Fibroblast of peridontal ligament (primary cell): ENCODE measurements at regions not wholly inside any gene's neighbourhood (a gene's known extent, or its start where the extent isn't known, plus 50 kb on each side); places are given as distances from the start of the nearest gene placed in this dataset.
A peak's percentile ranks its signal among the peaks of the same experiment; 100 is the strongest.
"Not testable (repeated sequence)": the region's sequence is repeated elsewhere in the genome, so short reads cannot be mapped to it uniquely, and the experiment has no call there.

Experiments
- DNase-seq: peaks from one replicate; pipeline ENCODE4 v3.0.0-alpha.2; 2010; ENCODE audit errors: extremely low read depth

- no peak for DNase-seq
Measured at GRCh38 chr10:31686599-31686998, 242.0 kb downstream of the ARHGAP12 start.

- no peak for DNase-seq
Measured at GRCh38 chr10:31683682-31684081, 244.9 kb downstream of the ARHGAP12 start.

- DNase-seq, result peak; percentile 47
Measured at GRCh38 chr10:31679936-31680335, 248.7 kb downstream of the ARHGAP12 start.

- no peak for DNase-seq
Measured at GRCh38 chr10:31678575-31679516, 249.8 kb downstream of the ARHGAP12 start.

- DNase-seq, result no peak
Measured at GRCh38 chr10:31678139-31678536, 250.5 kb downstream of the ARHGAP12 start.

GRCh38 chr10:31677195-31678138 lies 251.2 kb downstream of the ARHGAP12 start:
- no peak for DNase-seq

- no peak for DNase-seq
Measured at GRCh38 chr10:31675726-31676125, 252.9 kb downstream of the ARHGAP12 start.

- no peak for DNase-seq
Measured at GRCh38 chr10:31669357-31669756, 259.3 kb downstream of the ARHGAP12 start.

- DNase-seq, result no peak
Measured at GRCh38 chr10:31668326-31668725, 260.3 kb downstream of the ARHGAP12 start.

- DNase-seq, result not testable (repeated sequence)
Measured at GRCh38 chr10:31665764-31666279, 262.8 kb downstream of the ARHGAP12 start.

- DNase-seq, result no peak
Measured at GRCh38 chr10:31664803-31665202, 263.8 kb downstream of the ARHGAP12 start.

GRCh38 chr10:31664071-31664470 lies 264.6 kb downstream of the ARHGAP12 start:
- not testable (repeated sequence) for DNase-seq

GRCh38 chr10:31660300-31660699 lies 268.3 kb downstream of the ARHGAP12 start:
- DNase-seq, result no peak

GRCh38 chr10:31659665-31660064 lies 269.0 kb downstream of the ARHGAP12 start:
- no peak for DNase-seq

GRCh38 chr10:31657434-31657872 lies 271.2 kb downstream of the ARHGAP12 start:
- peak; percentile 59 for DNase-seq

GRCh38 chr10:31656851-31657433 lies 271.7 kb downstream of the ARHGAP12 start:
- DNase-seq, result no peak

GRCh38 chr10:31652038-31652437 lies 276.6 kb downstream of the ARHGAP12 start:
- DNase-seq, result no peak

- peak; percentile 95 for DNase-seq
Measured at GRCh38 chr10:31650010-31650409, 278.6 kb downstream of the ARHGAP12 start.

- DNase-seq, result no peak
Measured at GRCh38 chr10:31648966-31649365, 279.7 kb downstream of the ARHGAP12 start.

GRCh38 chr10:31647861-31648260 lies 280.8 kb downstream of the ARHGAP12 start:
- DNase-seq, result no peak

GRCh38 chr10:31646519-31646918 lies 282.1 kb downstream of the ARHGAP12 start:
- no peak for DNase-seq

GRCh38 chr10:31645786-31646185 lies 282.8 kb downstream of the ARHGAP12 start:
- DNase-seq, result no peak
